DOHH2 (cell line): ENCODE measurements at regions not wholly inside any gene's neighbourhood (a gene's known extent, or its start where the extent isn't known, plus 50 kb on each side); places are given as distances from the start of the nearest gene placed in this dataset.

Source experiments
- CTCF ChIP-seq: fragments of 200-600 bp; sonication (generic); IDR thresholded peaks from one replicate; pipeline ENCODE4 v1.5.1; 2014; ENCODE audit warnings: antibody characterized with exemption, mild to moderate bottlenecking, low read depth, low read length; ENCODE audit not compliant: poor library complexity, severe bottlenecking
- EZH2phosphoT487 ChIP-seq: fragments of 200-600 bp; sonication (generic); IDR thresholded peaks from 2 replicates; pipeline ENCODE4 v1.6.1; 2017; ENCODE audit warnings: borderline replicate concordance, mild to moderate bottlenecking, antibody characterized with exemption, low read length, moderate library complexity, mixed read lengths

- no peak for TF ChIP-seq CTCF
- no peak for TF ChIP-seq EZH2phosphoT487
These were observed 766.2 kb downstream of the MED13L start for GRCh38 chr12:115511305-115511704.
